DND-41 (cell line): ENCODE measurements at regions not wholly inside any gene's neighbourhood (a gene's known extent, or its start where the extent isn't known, plus 50 kb on each side); places are given as distances from the start of the nearest gene placed in this dataset.
"Not testable (repeated sequence)": the region's sequence is repeated elsewhere in the genome, so short reads cannot be mapped to it uniquely, and the experiment has no call there.

Source experiments
- ATAC-seq: fragments of 200-7000 bp; cut with Tn5 transposase; 3 replicates; pipeline ENCODE4 v1.9.1; 2021; ENCODE audit warnings: low read depth; ENCODE audit not compliant: insufficient read depth
- DNase-seq: peaks from one replicate; pipeline ENCODE4 v3.0.0-alpha.2; 2020
- H2AFZ ChIP-seq: 2 replicates; pipeline ENCODE4 v1.6.0; 2012; ENCODE audit warnings: low read depth, low read length
- H3K27ac ChIP-seq: 2 replicates; pipeline ENCODE4 v1.5.1; 2012; ENCODE audit warnings: low read length, inconsistent platforms
- H3K27me3 ChIP-seq: fragments of 200-600 bp; sonication (generic); 2 replicates; pipeline ENCODE4 v1.6.0; 2012; ENCODE audit warnings: low read length, mild to moderate bottlenecking, inconsistent platforms; ENCODE audit not compliant: insufficient read depth, poor library complexity
- H3K36me3 ChIP-seq: 2 replicates; pipeline ENCODE4 v1.5.1; 2012; ENCODE audit warnings: low read length, inconsistent platforms; ENCODE audit not compliant: insufficient read depth
- H3K4me1 ChIP-seq: 2 replicates; pipeline ENCODE4 v1.5.1; 2012; ENCODE audit warnings: mild to moderate bottlenecking, low read length; ENCODE audit not compliant: insufficient read depth
- H3K4me2 ChIP-seq: 2 replicates; pipeline ENCODE4 v1.6.0; 2012; ENCODE audit warnings: mild to moderate bottlenecking, moderate library complexity, low read length, inconsistent platforms; ENCODE audit not compliant: insufficient read depth
- H3K4me3 ChIP-seq, 2 experiments: fragments of 200-600 bp in 1 of 2; shearing (Covaris generic) in 1 of 2; 2 replicates each; pipeline ENCODE4 v1.5.1; 2012 to 2016; ENCODE audit warnings: inconsistent platforms in 2 of 2, low read length in 2 of 2, mild to moderate bottlenecking in 2 of 2, low read depth in 1 of 2, moderate library complexity in 1 of 2
- H3K79me2 ChIP-seq: 2 replicates; pipeline ENCODE4 v1.6.0; 2012; ENCODE audit warnings: low read length, inconsistent platforms; ENCODE audit not compliant: insufficient read depth
- H3K9ac ChIP-seq: 2 replicates; pipeline ENCODE4 v1.6.0; 2012; ENCODE audit warnings: low read depth, mild to moderate bottlenecking, inconsistent platforms, low read length, moderate library complexity
- H3K9me3 ChIP-seq: 2 replicates; pipeline ENCODE4 v1.5.1; 2012; ENCODE audit warnings: low read length, moderate library complexity, mild to moderate bottlenecking, inconsistent platforms; ENCODE audit not compliant: insufficient read depth, severe bottlenecking
- H4K20me1 ChIP-seq: 2 replicates; pipeline ENCODE4 v1.6.0; 2012; ENCODE audit warnings: low read length; ENCODE audit not compliant: insufficient read depth
- CTCF ChIP-seq: IDR thresholded peaks from 2 replicates; pipeline ENCODE4 v1.5.1; 2012; ENCODE audit warnings: borderline replicate concordance, low read length, moderate library complexity, mild to moderate bottlenecking; ENCODE audit not compliant: poor library complexity, severe bottlenecking; ENCODE audit errors: extremely low read depth
- EZH2 ChIP-seq: IDR thresholded peaks from 3 replicates; pipeline ENCODE4 v1.6.1; 2012; ENCODE audit warnings: borderline replicate concordance, low read depth, mild to moderate bottlenecking, moderate library complexity, low read length, inconsistent platforms; ENCODE audit not compliant: severe bottlenecking

GRCh38 chr13:39835253-39835652 is 179.8 kb downstream of the COG6 start:
- Histone ChIP-seq H3K36me3 (no peaks in the 10 kb centered on the region), H3K27me3 (no peaks in the 10 kb centered on the region), H2AFZ (no peak overlapping the region), H3K4me1 (no peaks in the 10 kb centered on the region), H3K9me3 (no peaks in the 10 kb centered on the region), H3K4me3 (no peak overlapping the region), H3K9ac (no peak overlapping the region), H4K20me1 (no peaks in the 10 kb centered on the region), H3K27ac (no peak overlapping the region), H3K4me2 (no peak overlapping the region), H3K79me2 (no peaks in the 10 kb centered on the region)
- no peak for DNase-seq
- ATAC-seq: no peak
- TF ChIP-seq EZH2 (no peak), CTCF (no peak)

- Histone ChIP-seq H3K36me3 (no peaks in the 10 kb centered on the region), H4K20me1 (no peaks in the 10 kb centered on the region), H3K27ac (no peak overlapping the region), H3K9me3 (no peaks in the 10 kb centered on the region), H3K4me2 (no peak overlapping the region), H3K27me3 (no peaks in the 10 kb centered on the region), H3K79me2 (no peaks in the 10 kb centered on the region), H3K4me3 (no peak overlapping the region), H3K4me1 (no peaks in the 10 kb centered on the region), H3K9ac (no peak overlapping the region), H2AFZ (no peak overlapping the region)
- DNase-seq (no peak), ATAC-seq (no peak)
- TF ChIP-seq CTCF: no peak
- TF ChIP-seq EZH2: no peak
Measured at GRCh38 chr13:39836038-39836437, 180.6 kb downstream of the COG6 start.

- not testable (repeated sequence) for ATAC-seq, H3K4me3 ChIP-seq, H3K9ac ChIP-seq, H3K9me3 ChIP-seq, DNase-seq, H3K4me1 ChIP-seq, H4K20me1 ChIP-seq, H3K79me2 ChIP-seq, H3K4me2 ChIP-seq, H3K27ac ChIP-seq, H3K36me3 ChIP-seq, H3K27me3 ChIP-seq, H2AFZ ChIP-seq
Measured at GRCh38 chr13:39837866-39838265, 182.4 kb downstream of the COG6 start.

GRCh38 chr13:39840201-39840600 is 184.7 kb downstream of the COG6 start:
- no peaks in the 10 kb centered on the region for H3K4me1 ChIP-seq
- no peaks in the 10 kb centered on the region for H3K36me3 ChIP-seq
- H3K4me3 ChIP-seq: no peak overlapping the region
- no peak overlapping the region for H3K4me2 ChIP-seq
- no peak for ATAC-seq
- H3K9me3 ChIP-seq: no peaks in the 10 kb centered on the region
- no peaks in the 10 kb centered on the region for H3K27me3 ChIP-seq
- H3K79me2 ChIP-seq: no peaks in the 10 kb centered on the region
- H4K20me1 ChIP-seq: no peaks in the 10 kb centered on the region
- TF ChIP-seq CTCF: no peak
- TF ChIP-seq EZH2: no peak
- DNase-seq: no peak
- no peak overlapping the region for H3K27ac ChIP-seq
- H3K9ac ChIP-seq: no peak overlapping the region
- H2AFZ ChIP-seq: no peak overlapping the region
